Panc1 (cell line): ENCODE measurements at regions not wholly inside any gene's neighbourhood (a gene's known extent, or its start where the extent isn't known, plus 50 kb on each side); places are given as distances from the start of the nearest gene placed in this dataset.

ENCODE experiments used
- ATAC-seq: fragments of 200-7000 bp; cut with Tn5 transposase; 2 replicates; pipeline ENCODE4 v1.9.1; 2020; ENCODE audit warnings: mild to moderate bottlenecking, moderate library complexity
- BruUV-seq: library from RNA; stranded (reverse); fragments of 400-500 nt; replicated peaks from 2 replicates; lab custom pipeline; 2021; lab: Mats Ljungman, UMichigan
- CTCF ChIA-PET: fragments of 300-600 bp; sonication (Branson Sonifier 250); formaldehyde crosslinking; loops from one replicate; lab custom pipeline; 2022; ENCODE audit warnings: antibody characterized with exemption; lab: Charles Lee
- POLR2A ChIA-PET: fragments of 300-600 bp; sonication (Branson Sonifier 250); formaldehyde crosslinking; loops from one replicate; lab custom pipeline; 2022; ENCODE audit warnings: antibody characterized with exemption; lab: Charles Lee
- DNase-seq: peaks from one replicate; pipeline ENCODE4 v3.0.0-alpha.2; 2010; ENCODE audit warnings: low read depth, low spot score
- H3K27ac ChIP-seq: 2 replicates; pipeline ENCODE4 v1.5.1; 2011; ENCODE audit warnings: mild to moderate bottlenecking, low read length, inconsistent platforms
- H3K27me3 ChIP-seq: fragments of 200-500 bp; sonication (Bioruptor generic); 2 replicates; pipeline ENCODE4 v1.6.0; 2014; ENCODE audit warnings: low read length, inconsistent platforms; ENCODE audit not compliant: control insufficient read depth, insufficient read depth
- H3K36me3 ChIP-seq: fragments of 200-500 bp; sonication (Bioruptor generic); 2 replicates; pipeline ENCODE4 v1.5.1; 2014; ENCODE audit warnings: inconsistent platforms, mild to moderate bottlenecking, low read length, moderate library complexity; ENCODE audit not compliant: control insufficient read depth, insufficient read depth
- H3K4me1 ChIP-seq: 2 replicates; pipeline ENCODE4 v1.5.1; 2011; ENCODE audit warnings: inconsistent platforms, mild to moderate bottlenecking, low read length, moderate library complexity; ENCODE audit not compliant: control insufficient read depth, insufficient read depth
- H3K4me3 ChIP-seq, 2 experiments: 2 replicates each; pipeline ENCODE4 v1.5.1; 2011 to 2012; ENCODE audit warnings: low read depth in 2 of 2, low read length in 2 of 2, mild to moderate bottlenecking in 2 of 2, inconsistent platforms in 1 of 2, moderate library complexity in 1 of 2
- H3K9me3 ChIP-seq: fragments of 200-500 bp; sonication (Bioruptor generic); 2 replicates; pipeline ENCODE4 v1.5.1; 2014; ENCODE audit warnings: low read depth, mild to moderate bottlenecking, inconsistent platforms, low read length, moderate library complexity; ENCODE audit not compliant: control insufficient read depth, insufficient read depth
- POLR2AphosphoS5 ChIP-seq: IDR thresholded peaks from 2 replicates; pipeline ENCODE4 v1.6.1; 2012; ENCODE audit warnings: mild to moderate bottlenecking, low read depth, low read length, moderate library complexity
- SIN3A ChIP-seq: IDR thresholded peaks from 2 replicates; pipeline ENCODE4 v1.6.1; 2012; ENCODE audit warnings: low read depth, mild to moderate bottlenecking, low read length, moderate library complexity, borderline replicate concordance; ENCODE audit not compliant: insufficient read depth
- TCF7L2 ChIP-seq: IDR thresholded peaks from 2 replicates; pipeline ENCODE4 v1.6.1; 2011; ENCODE audit warnings: mild to moderate bottlenecking, low read depth, low read length, inconsistent platforms
- in situ Hi-C: cut with HindIII; loops from 2 replicates; pipeline ENCODE4 v1.10.0; 2016; ENCODE audit warnings: low sequenced_read_pairs, low pct_unique_long_range_greater_than_20kb
- intact Hi-C: fragments of 100-400 bp; cut with micrococcal nuclease; formaldehyde crosslinking; loops from one replicate; pipeline ENCODE4 v1.10.0; 2022; ENCODE audit not compliant: unreplicated experiment
- TF ChIP-seq, protein P1 (sequence below), 2 experiments: IDR thresholded peaks; 2 replicates each; pipeline ENCODE4 v1.6.1; 2011 to 2012; ENCODE audit warnings: low read depth in 2 of 2, control low read depth in 1 of 2, low read length in 1 of 2, mild to moderate bottlenecking in 1 of 2, moderate library complexity in 1 of 2; ENCODE audit not compliant: insufficient read depth in 1 of 2
- TF ChIP-seq, protein P2 (sequence below): fragments of 450-650 bp; IDR thresholded peaks from 2 replicates; pipeline ENCODE4 v1.5.1; 2017; ENCODE audit warnings: mild to moderate bottlenecking

DNA sequence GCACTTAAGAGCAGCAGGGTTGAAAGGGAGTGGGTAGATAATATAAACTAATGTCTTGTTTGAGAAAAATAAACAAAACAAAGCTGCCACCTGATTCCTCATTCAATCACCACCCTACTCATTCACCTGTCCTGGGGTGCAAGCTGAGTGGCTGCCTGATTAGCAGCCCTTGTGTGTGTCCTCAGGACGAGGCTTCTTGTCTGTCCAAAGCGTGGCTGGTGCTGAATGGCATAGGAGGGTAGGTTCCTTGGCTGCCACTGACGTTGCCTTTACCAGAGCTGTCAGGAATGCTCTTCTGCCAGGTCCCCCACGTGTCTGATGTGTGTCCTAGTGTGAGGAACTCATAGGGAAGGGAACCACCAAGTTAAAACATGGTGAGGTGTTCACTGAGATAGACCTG is 146.6 kb upstream of the SLC24A2 start:
- TF ChIP-seq TCF7L2 (no peak), SIN3A (no peak), POLR2AphosphoS5 (no peak)
- TF ChIP-seq, protein P1, sequence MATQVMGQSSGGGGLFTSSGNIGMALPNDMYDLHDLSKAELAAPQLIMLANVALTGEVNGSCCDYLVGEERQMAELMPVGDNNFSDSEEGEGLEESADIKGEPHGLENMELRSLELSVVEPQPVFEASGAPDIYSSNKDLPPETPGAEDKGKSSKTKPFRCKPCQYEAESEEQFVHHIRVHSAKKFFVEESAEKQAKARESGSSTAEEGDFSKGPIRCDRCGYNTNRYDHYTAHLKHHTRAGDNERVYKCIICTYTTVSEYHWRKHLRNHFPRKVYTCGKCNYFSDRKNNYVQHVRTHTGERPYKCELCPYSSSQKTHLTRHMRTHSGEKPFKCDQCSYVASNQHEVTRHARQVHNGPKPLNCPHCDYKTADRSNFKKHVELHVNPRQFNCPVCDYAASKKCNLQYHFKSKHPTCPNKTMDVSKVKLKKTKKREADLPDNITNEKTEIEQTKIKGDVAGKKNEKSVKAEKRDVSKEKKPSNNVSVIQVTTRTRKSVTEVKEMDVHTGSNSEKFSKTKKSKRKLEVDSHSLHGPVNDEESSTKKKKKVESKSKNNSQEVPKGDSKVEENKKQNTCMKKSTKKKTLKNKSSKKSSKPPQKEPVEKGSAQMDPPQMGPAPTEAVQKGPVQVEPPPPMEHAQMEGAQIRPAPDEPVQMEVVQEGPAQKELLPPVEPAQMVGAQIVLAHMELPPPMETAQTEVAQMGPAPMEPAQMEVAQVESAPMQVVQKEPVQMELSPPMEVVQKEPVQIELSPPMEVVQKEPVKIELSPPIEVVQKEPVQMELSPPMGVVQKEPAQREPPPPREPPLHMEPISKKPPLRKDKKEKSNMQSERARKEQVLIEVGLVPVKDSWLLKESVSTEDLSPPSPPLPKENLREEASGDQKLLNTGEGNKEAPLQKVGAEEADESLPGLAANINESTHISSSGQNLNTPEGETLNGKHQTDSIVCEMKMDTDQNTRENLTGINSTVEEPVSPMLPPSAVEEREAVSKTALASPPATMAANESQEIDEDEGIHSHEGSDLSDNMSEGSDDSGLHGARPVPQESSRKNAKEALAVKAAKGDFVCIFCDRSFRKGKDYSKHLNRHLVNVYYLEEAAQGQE (IDR thresholded peaks at IDR 0.05; ENCODE audit: insufficient read depth in 1 of 2, low read depth in 2 of 2, low read length in 1 of 2), result no peak
- TF ChIP-seq, protein P2, sequence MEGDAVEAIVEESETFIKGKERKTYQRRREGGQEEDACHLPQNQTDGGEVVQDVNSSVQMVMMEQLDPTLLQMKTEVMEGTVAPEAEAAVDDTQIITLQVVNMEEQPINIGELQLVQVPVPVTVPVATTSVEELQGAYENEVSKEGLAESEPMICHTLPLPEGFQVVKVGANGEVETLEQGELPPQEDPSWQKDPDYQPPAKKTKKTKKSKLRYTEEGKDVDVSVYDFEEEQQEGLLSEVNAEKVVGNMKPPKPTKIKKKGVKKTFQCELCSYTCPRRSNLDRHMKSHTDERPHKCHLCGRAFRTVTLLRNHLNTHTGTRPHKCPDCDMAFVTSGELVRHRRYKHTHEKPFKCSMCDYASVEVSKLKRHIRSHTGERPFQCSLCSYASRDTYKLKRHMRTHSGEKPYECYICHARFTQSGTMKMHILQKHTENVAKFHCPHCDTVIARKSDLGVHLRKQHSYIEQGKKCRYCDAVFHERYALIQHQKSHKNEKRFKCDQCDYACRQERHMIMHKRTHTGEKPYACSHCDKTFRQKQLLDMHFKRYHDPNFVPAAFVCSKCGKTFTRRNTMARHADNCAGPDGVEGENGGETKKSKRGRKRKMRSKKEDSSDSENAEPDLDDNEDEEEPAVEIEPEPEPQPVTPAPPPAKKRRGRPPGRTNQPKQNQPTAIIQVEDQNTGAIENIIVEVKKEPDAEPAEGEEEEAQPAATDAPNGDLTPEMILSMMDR, result no peak
- BruUV-seq, result no TSS peak
- Histone ChIP-seq H3K27ac (no peak overlapping the region), H3K9me3 (no peaks in the 10 kb centered on the region), H3K36me3 (no peaks in the 10 kb centered on the region), H3K4me3 (no peak overlapping the region), H3K27me3 (no peaks in the 10 kb centered on the region), H3K4me1 (no peaks in the 10 kb centered on the region)
- POLR2A ChIA-PET, result no interaction called here
- no peak for DNase-seq
- intact Hi-C loops, result no loop called here
- ATAC-seq, result no peak
- in situ Hi-C loops, result no loop called here
- CTCF ChIA-PET, result no interaction called here

DNA sequence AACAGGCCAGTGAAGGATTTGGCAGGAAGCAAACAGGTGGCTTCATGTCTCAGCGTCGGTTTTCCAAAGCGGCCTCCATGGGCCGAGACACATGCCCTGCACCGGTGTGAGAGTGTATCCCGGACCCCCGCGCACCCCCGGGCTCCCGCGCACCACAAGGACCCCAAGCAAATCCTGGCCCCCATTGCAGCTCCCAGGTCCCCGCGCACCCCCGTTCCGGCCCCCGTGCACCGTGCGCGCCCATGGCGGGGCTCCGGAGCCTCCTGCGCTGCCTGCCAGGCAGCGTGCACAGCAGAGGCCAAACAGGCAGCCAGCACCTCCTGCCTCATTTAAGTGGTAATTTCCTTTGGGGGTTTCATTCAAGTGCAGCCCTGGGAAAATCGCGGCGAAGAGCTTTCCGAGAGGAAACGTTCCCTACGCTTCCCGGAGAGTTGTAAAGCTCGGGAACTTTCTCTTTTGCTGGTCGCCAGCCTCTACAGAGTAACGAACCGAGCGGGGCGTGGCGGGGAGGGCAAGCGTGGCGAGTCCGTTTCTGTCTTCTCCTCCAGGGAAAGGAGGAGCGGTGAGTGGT is 145.5 kb upstream of the SLC24A2 start:
- TF ChIP-seq, protein P2, result no peak
- no peak for TF ChIP-seq TCF7L2
- no peak for ATAC-seq
- H3K4me1 ChIP-seq, result no peaks in the 10 kb centered on the region
- POLR2A ChIA-PET, result no interaction called here
- intact Hi-C loops (no loop called here), in situ Hi-C loops (no loop called here)
- H3K9me3 ChIP-seq, result no peaks in the 10 kb centered on the region
- CTCF ChIA-PET, result interaction anchor here (0.9 kb wide), 1 partner anchor 264 kb away, joined by 3 read pairs; no protein-coding TSS in a partner anchor
- no peaks in the 10 kb centered on the region for H3K27me3 ChIP-seq
- no peak overlapping the region for H3K27ac ChIP-seq
- H3K4me3 ChIP-seq, result peak overlapping the region; percentile 20 to 37
- no peaks in the 10 kb centered on the region for H3K36me3 ChIP-seq
- no TSS peak for BruUV-seq
- no peak for DNase-seq
